Activated naive CD4-positive, alpha-beta T cell treated with anti-CD3 and anti-CD28 coated beads, Interleukin-2, amount 10 ng/mL, durations not matched to agents 7 days and 5 days (primary cell): ENCODE measurements at regions not wholly inside any gene's neighbourhood (a gene's known extent, or its start where the extent isn't known, plus 50 kb on each side); places are given as distances from the start of the nearest gene placed in this dataset.

Source experiments
- CTCF ChIA-PET: fragments of 350-600 bp; sonication (Branson Sonifier 250); formaldehyde crosslinking; loops from one replicate; lab custom pipeline; 2021; ENCODE audit warnings: antibody characterized with exemption; lab: Charles Lee
- DNase-seq: peaks from one replicate; pipeline ENCODE4 v3.0.0-alpha.2; 2020
- H3K27ac Mint-ChIP-seq: one replicate; pipeline ENCODE4 v1.8.0; 2021; ENCODE audit warnings: mild to moderate bottlenecking, moderate library complexity, mixed read lengths
- H3K27me3 Mint-ChIP-seq: one replicate; pipeline ENCODE4 v1.8.0; 2021; ENCODE audit warnings: mild to moderate bottlenecking, mixed read lengths
- H3K36me3 Mint-ChIP-seq: one replicate; pipeline ENCODE4 v1.8.0; 2021; ENCODE audit warnings: mixed read lengths
- H3K4me1 Mint-ChIP-seq: one replicate; pipeline ENCODE4 v1.8.0; 2021; ENCODE audit warnings: mixed read lengths
- H3K4me3 Mint-ChIP-seq: one replicate; pipeline ENCODE4 v1.8.0; 2021; ENCODE audit warnings: mild to moderate bottlenecking, moderate library complexity, mixed read lengths
- H3K9me3 Mint-ChIP-seq: one replicate; pipeline ENCODE4 v1.8.0; 2021; ENCODE audit warnings: mixed read lengths

GRCh38 chr11:25755381-25755780 lies 576.5 kb upstream of the ANO3 start:
- CTCF ChIA-PET: no interaction called here
- no peak overlapping the region for H3K4me3 Mint-ChIP-seq
- H3K36me3 Mint-ChIP-seq: no peaks in the 10 kb centered on the region
- peaks cover 16% of the 10 kb centered on the region for H3K9me3 Mint-ChIP-seq
- H3K27me3 Mint-ChIP-seq: no peaks in the 10 kb centered on the region
- H3K4me1 Mint-ChIP-seq: no peaks in the 10 kb centered on the region
- DNase-seq: no peak
- H3K27ac Mint-ChIP-seq: no peak overlapping the region

- Mint-ChIP-seq H3K9me3 (peaks cover 19% of the 10 kb centered on the region), H3K36me3 (no peaks in the 10 kb centered on the region), H3K4me1 (no peaks in the 10 kb centered on the region), H3K27ac (no peak overlapping the region), H3K4me3 (no peak overlapping the region), H3K27me3 (no peaks in the 10 kb centered on the region)
- DNase-seq: no peak
- CTCF ChIA-PET: no interaction called here
These were observed 575.9 kb upstream of the ANO3 start for GRCh38 chr11:25755918-25756584.

GRCh38 chr11:25758145-25758661 lies 573.7 kb upstream of the ANO3 start:
- no peaks in the 10 kb centered on the region for H3K27me3 Mint-ChIP-seq
- no peaks in the 10 kb centered on the region for H3K36me3 Mint-ChIP-seq
- no peak overlapping the region for H3K4me3 Mint-ChIP-seq

GRCh38 chr11:25766332-25767015 lies 565.5 kb upstream of the ANO3 start:
- CTCF ChIA-PET: no interaction called here
- Mint-ChIP-seq H3K9me3 (peaks cover 1% of the 10 kb centered on the region), H3K36me3 (no peaks in the 10 kb centered on the region), H3K4me1 (no peaks in the 10 kb centered on the region), H3K27ac (no peak overlapping the region), H3K4me3 (no peak overlapping the region), H3K27me3 (no peaks in the 10 kb centered on the region)
- DNase-seq: no peak

More at GRCh38 chr11:25758145-25758661, 573.7 kb upstream of the ANO3 start:
- no peak overlapping the region for H3K27ac Mint-ChIP-seq
- CTCF ChIA-PET: no interaction called here
- DNase-seq: no peak
- peaks cover 24% of the 10 kb centered on the region for H3K9me3 Mint-ChIP-seq
- H3K4me1 Mint-ChIP-seq: no peaks in the 10 kb centered on the region

- H3K27me3 Mint-ChIP-seq: no peaks in the 10 kb centered on the region
- CTCF ChIA-PET: no interaction called here
These were observed 562.6 kb upstream of the ANO3 start for GRCh38 chr11:25769287-25769686.

GRCh38 chr11:25771605-25772004 lies 560.3 kb upstream of the ANO3 start:
- Mint-ChIP-seq H3K27me3 (no peaks in the 10 kb centered on the region), H3K9me3 (no peaks in the 10 kb centered on the region), H3K27ac (no peak overlapping the region), H3K36me3 (no peaks in the 10 kb centered on the region), H3K4me1 (no peaks in the 10 kb centered on the region), H3K4me3 (no peak overlapping the region)
- CTCF ChIA-PET: no interaction called here
- no peak for DNase-seq

More at GRCh38 chr11:25769287-25769686, 562.6 kb upstream of the ANO3 start:
- Mint-ChIP-seq H3K4me3 (no peak overlapping the region), H3K4me1 (no peaks in the 10 kb centered on the region), H3K36me3 (no peaks in the 10 kb centered on the region), H3K9me3 (no peaks in the 10 kb centered on the region), H3K27ac (no peak overlapping the region)
- no peak for DNase-seq

GRCh38 chr11:25775603-25776002 lies 556.3 kb upstream of the ANO3 start:
- no peak overlapping the region for H3K4me3 Mint-ChIP-seq
- H3K27ac Mint-ChIP-seq: no peak overlapping the region
- DNase-seq: no peak
- H3K9me3 Mint-ChIP-seq: no peaks in the 10 kb centered on the region
- no peaks in the 10 kb centered on the region for H3K36me3 Mint-ChIP-seq
- H3K27me3 Mint-ChIP-seq: no peaks in the 10 kb centered on the region
- CTCF ChIA-PET: no interaction called here
- H3K4me1 Mint-ChIP-seq: no peaks in the 10 kb centered on the region

- Mint-ChIP-seq H3K27ac (no peak overlapping the region), H3K4me1 (no peaks in the 10 kb centered on the region), H3K9me3 (no peaks in the 10 kb centered on the region), H3K4me3 (no peak overlapping the region), H3K36me3 (no peaks in the 10 kb centered on the region), H3K27me3 (no peaks in the 10 kb centered on the region)
- no peak for DNase-seq
- CTCF ChIA-PET: no interaction called here
These were observed 555.7 kb upstream of the ANO3 start for GRCh38 chr11:25776238-25776637.

GRCh38 chr11:25777343-25777742 lies 554.6 kb upstream of the ANO3 start:
- DNase-seq: no peak
- H3K9me3 Mint-ChIP-seq: peaks cover 3% of the 10 kb centered on the region
- no peak overlapping the region for H3K27ac Mint-ChIP-seq
- H3K27me3 Mint-ChIP-seq: no peaks in the 10 kb centered on the region
- CTCF ChIA-PET: no interaction called here
- no peak overlapping the region for H3K4me3 Mint-ChIP-seq
- H3K36me3 Mint-ChIP-seq: no peaks in the 10 kb centered on the region
- H3K4me1 Mint-ChIP-seq: no peaks in the 10 kb centered on the region

- DNase-seq: no peak
- no peaks in the 10 kb centered on the region for H3K4me1 Mint-ChIP-seq
- H3K36me3 Mint-ChIP-seq: no peaks in the 10 kb centered on the region
- H3K27me3 Mint-ChIP-seq: no peaks in the 10 kb centered on the region
- H3K27ac Mint-ChIP-seq: no peak overlapping the region
- CTCF ChIA-PET: no interaction called here
- H3K4me3 Mint-ChIP-seq: no peak overlapping the region
- peaks cover 7% of the 10 kb centered on the region for H3K9me3 Mint-ChIP-seq
These were observed 552.9 kb upstream of the ANO3 start for GRCh38 chr11:25779033-25779432.

- H3K27me3 Mint-ChIP-seq: no peaks in the 10 kb centered on the region
- CTCF ChIA-PET: no interaction called here
- no peaks in the 10 kb centered on the region for H3K36me3 Mint-ChIP-seq
- DNase-seq: no peak
- H3K27ac Mint-ChIP-seq: no peak overlapping the region
- H3K4me3 Mint-ChIP-seq: no peak overlapping the region
- peaks cover 7% of the 10 kb centered on the region for H3K9me3 Mint-ChIP-seq
- H3K4me1 Mint-ChIP-seq: no peaks in the 10 kb centered on the region
These were observed 544.5 kb upstream of the ANO3 start for GRCh38 chr11:25787416-25787815.

- Mint-ChIP-seq H3K27me3 (no peaks in the 10 kb centered on the region), H3K36me3 (no peaks in the 10 kb centered on the region), H3K4me3 (no peak overlapping the region), H3K27ac (no peak overlapping the region), H3K9me3 (peaks cover 6% of the 10 kb centered on the region), H3K4me1 (no peaks in the 10 kb centered on the region)
- CTCF ChIA-PET: no interaction called here
- DNase-seq: no peak
These were observed 541.5 kb upstream of the ANO3 start for GRCh38 chr11:25790396-25790795.

- H3K27me3 Mint-ChIP-seq: no peaks in the 10 kb centered on the region
- DNase-seq: no peak
- no peaks in the 10 kb centered on the region for H3K4me1 Mint-ChIP-seq
- no peak overlapping the region for H3K4me3 Mint-ChIP-seq
- CTCF ChIA-PET: no interaction called here
- H3K9me3 Mint-ChIP-seq: peaks cover 11% of the 10 kb centered on the region
- H3K36me3 Mint-ChIP-seq: no peaks in the 10 kb centered on the region
- H3K27ac Mint-ChIP-seq: no peak overlapping the region
These were observed 538.3 kb upstream of the ANO3 start for GRCh38 chr11:25793637-25794036.

- Mint-ChIP-seq H3K27me3 (no peaks in the 10 kb centered on the region), H3K4me3 (no peak overlapping the region), H3K9me3 (peaks cover 10% of the 10 kb centered on the region), H3K36me3 (no peaks in the 10 kb centered on the region), H3K27ac (no peak overlapping the region), H3K4me1 (no peaks in the 10 kb centered on the region)
- CTCF ChIA-PET: no interaction called here
- no peak for DNase-seq
These were observed 537.1 kb upstream of the ANO3 start for GRCh38 chr11:25794804-25795203.

- no peak overlapping the region for H3K27ac Mint-ChIP-seq
- DNase-seq: no peak
- CTCF ChIA-PET: no interaction called here
- no peaks in the 10 kb centered on the region for H3K4me1 Mint-ChIP-seq
- H3K27me3 Mint-ChIP-seq: no peaks in the 10 kb centered on the region
- peaks cover 7% of the 10 kb centered on the region for H3K9me3 Mint-ChIP-seq
- no peaks in the 10 kb centered on the region for H3K36me3 Mint-ChIP-seq
- H3K4me3 Mint-ChIP-seq: no peak overlapping the region
These were observed 515.5 kb upstream of the ANO3 start for GRCh38 chr11:25816411-25816810.
